GM23248 (cell line): ENCODE measurements at regions not wholly inside any gene's neighbourhood (a gene's known extent, or its start where the extent isn't known, plus 50 kb on each side); places are given as distances from the start of the nearest gene placed in this dataset.

ENCODE experiments used
- DNase-seq: peaks from one replicate; pipeline ENCODE4 v3.0.0-alpha.2; 2015
- H2AFZ ChIP-seq: fragments of 200-600 bp; sonication (generic); 2 replicates; pipeline ENCODE4 v1.6.1; 2016; ENCODE audit warnings: antibody characterized with exemption
- H3F3A ChIP-seq: fragments of 200-600 bp; sonication (generic); 2 replicates; pipeline ENCODE4 v1.6.1; 2016; ENCODE audit warnings: mild to moderate bottlenecking, antibody characterized with exemption, mixed run types; ENCODE audit not compliant: insufficient read depth
- H3K27ac ChIP-seq: fragments of 200-600 bp; sonication (generic); 2 replicates; pipeline ENCODE4 v1.5.1; 2016; ENCODE audit warnings: mild to moderate bottlenecking
- H3K27me3 ChIP-seq: fragments of 200-600 bp; sonication (generic); replicated peaks from 2 replicates; pipeline ENCODE4 v1.6.1; 2016; ENCODE audit warnings: mild to moderate bottlenecking; ENCODE audit not compliant: insufficient read depth
- H3K36me3 ChIP-seq: fragments of 200-600 bp; sonication (generic); 2 replicates; pipeline ENCODE4 v1.6.1; 2016; ENCODE audit warnings: low read depth, mild to moderate bottlenecking
- H3K4me1 ChIP-seq: fragments of 200-600 bp; sonication (generic); 2 replicates; pipeline ENCODE4 v1.6.1; 2016; ENCODE audit warnings: mild to moderate bottlenecking; ENCODE audit not compliant: insufficient read depth
- H3K4me2 ChIP-seq: fragments of 200-600 bp; sonication (generic); one replicate; pipeline ENCODE4 v1.6.1; 2016; ENCODE audit warnings: mild to moderate bottlenecking; ENCODE audit not compliant: unreplicated experiment
- H3K4me3 ChIP-seq: fragments of 200-600 bp; sonication (generic); 2 replicates; pipeline ENCODE4 v1.5.1; 2016; ENCODE audit warnings: mild to moderate bottlenecking
- H3K79me2 ChIP-seq: fragments of 200-600 bp; sonication (generic); 2 replicates; pipeline ENCODE4 v1.6.1; 2016; ENCODE audit warnings: mild to moderate bottlenecking; ENCODE audit not compliant: insufficient read depth
- H3K9ac ChIP-seq: fragments of 200-600 bp; sonication (generic); 2 replicates; pipeline ENCODE4 v1.6.1; 2016; ENCODE audit warnings: mild to moderate bottlenecking
- H3K9me2 ChIP-seq: fragments of 200-600 bp; sonication (generic); 2 replicates; pipeline ENCODE4 v1.6.1; 2016; ENCODE audit warnings: mixed run types, mild to moderate bottlenecking, moderate library complexity; ENCODE audit not compliant: insufficient read depth
- H3K9me3 ChIP-seq: fragments of 200-600 bp; sonication (generic); one replicate; pipeline ENCODE4 v1.6.1; 2017; ENCODE audit warnings: low read depth
- H4K20me1 ChIP-seq: fragments of 200-600 bp; sonication (generic); 2 replicates; pipeline ENCODE4 v1.6.0; 2016; ENCODE audit not compliant: insufficient read depth
- EZH2 ChIP-seq: fragments of 200-600 bp; sonication (generic); IDR thresholded peaks from 2 replicates; pipeline ENCODE4 v1.6.1; 2018; ENCODE audit warnings: antibody characterized with exemption, mild to moderate bottlenecking; ENCODE audit not compliant: insufficient read depth, poor library complexity, severe bottlenecking
- EZH2phosphoT487 ChIP-seq: fragments of 200-600 bp; sonication (generic); IDR thresholded peaks from 2 replicates; pipeline ENCODE4 v1.6.1; 2018; ENCODE audit warnings: antibody characterized with exemption, moderate library complexity, mild to moderate bottlenecking, low read depth; ENCODE audit not compliant: insufficient read depth
- WGBS, 2 experiments: methylation state at CpG; one replicate each; pipeline ENCODE4 v1.1.6; 2015 to 2017; ENCODE audit warnings: low lambda C conversion rate in 2 of 2, low coverage in 1 of 2; ENCODE audit errors: missing lambda C conversion rate in 2 of 2; 5-methylcytosine and 5-hydroxymethylcytosine counted together
- in situ Hi-C: fragments of 300-500 bp; cut with MboI; formaldehyde crosslinking; loops from 2 replicates; pipeline ENCODE4 v1.15.0; 2020

- DNase-seq, result no peak
- Histone ChIP-seq H3F3A (no peaks in the 10 kb centered on the region), H3K36me3 (no peaks in the 10 kb centered on the region), H3K79me2 (no peaks in the 10 kb centered on the region), H3K9me2 (no peaks in the 10 kb centered on the region), H4K20me1 (no peaks in the 10 kb centered on the region), H3K4me3 (no peak overlapping the region), H2AFZ (no peak overlapping the region), H3K9me3 (no peaks in the 10 kb centered on the region), H3K4me1 (no peaks in the 10 kb centered on the region), H3K9ac (no peak overlapping the region), H3K27ac (no peak overlapping the region), H3K4me2 (no peak overlapping the region), H3K27me3 (no peaks in the 10 kb centered on the region)
- in situ Hi-C loops, result no loop called here
- WGBS, 2 experiments, result 48 to 72% methylated on average over 1 of the region's 1 CpG
- TF ChIP-seq EZH2 (no peak), EZH2phosphoT487 (no peak)
Measured at GRCh38 chr6:11297376-11297729, 64.9 kb upstream of the NEDD9 start.

DNA sequence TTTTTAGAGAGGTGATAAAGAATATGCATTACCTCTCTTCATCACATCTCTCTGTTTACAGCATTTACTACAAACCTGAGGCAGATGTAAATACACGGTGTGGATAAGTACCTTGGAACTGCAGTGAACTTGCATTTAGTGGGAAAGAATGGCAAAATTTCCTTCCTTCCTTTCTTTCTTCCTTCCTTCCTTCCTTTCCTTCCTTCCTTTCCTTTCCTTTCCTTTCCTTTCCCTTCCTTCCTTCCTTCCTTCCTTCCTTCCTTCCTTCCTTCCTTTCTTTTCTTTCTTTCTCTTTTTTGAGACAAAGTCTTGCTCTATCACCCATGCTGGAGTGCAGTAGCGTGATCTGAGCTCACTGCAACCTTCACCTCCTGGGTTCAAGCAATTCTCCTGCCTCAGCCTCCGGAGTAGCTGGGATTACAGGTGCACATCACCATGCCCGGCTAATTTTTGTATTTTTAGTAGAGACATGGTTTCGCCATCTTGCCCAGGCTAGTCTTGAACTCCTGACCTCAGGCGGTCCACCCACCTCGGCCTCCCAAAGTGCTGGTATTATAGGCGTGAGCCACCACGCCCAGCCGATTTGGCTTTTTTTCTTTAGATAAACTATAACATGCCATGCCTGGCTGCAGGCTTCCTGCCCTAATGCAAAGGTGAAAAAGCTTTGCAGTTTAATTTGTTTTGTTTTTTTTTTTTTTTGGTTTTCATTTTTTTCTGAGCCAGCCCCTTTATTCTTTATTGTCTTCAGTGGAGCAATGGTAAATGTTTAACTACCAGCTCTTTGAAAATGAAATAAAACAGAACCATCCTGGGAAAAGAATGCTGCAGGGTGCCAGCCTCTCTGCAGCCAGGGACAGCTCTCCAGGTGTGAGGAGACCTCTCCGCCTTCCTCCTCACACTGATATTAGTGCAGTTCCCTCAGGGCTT, 64.2 kb upstream of the NEDD9 start:
- DNase-seq, result no peak
- Histone ChIP-seq H3K4me2 (no peak overlapping the region), H3K9ac (no peak overlapping the region), H4K20me1 (no peaks in the 10 kb centered on the region), H3K27ac (no peak overlapping the region), H3K79me2 (no peaks in the 10 kb centered on the region), H3K27me3 (no peaks in the 10 kb centered on the region), H3K9me3 (no peaks in the 10 kb centered on the region), H2AFZ (no peak overlapping the region), H3K4me3 (no peak overlapping the region), H3K9me2 (no peaks in the 10 kb centered on the region), H3K36me3 (no peaks in the 10 kb centered on the region), H3K4me1 (no peaks in the 10 kb centered on the region), H3F3A (no peaks in the 10 kb centered on the region)
- TF ChIP-seq EZH2phosphoT487, result no peak
- TF ChIP-seq EZH2, result no peak
- in situ Hi-C loops, result no loop called here
- 88% methylated on average over 11 of the region's 11 CpGs for WGBS, 2 experiments

DNA sequence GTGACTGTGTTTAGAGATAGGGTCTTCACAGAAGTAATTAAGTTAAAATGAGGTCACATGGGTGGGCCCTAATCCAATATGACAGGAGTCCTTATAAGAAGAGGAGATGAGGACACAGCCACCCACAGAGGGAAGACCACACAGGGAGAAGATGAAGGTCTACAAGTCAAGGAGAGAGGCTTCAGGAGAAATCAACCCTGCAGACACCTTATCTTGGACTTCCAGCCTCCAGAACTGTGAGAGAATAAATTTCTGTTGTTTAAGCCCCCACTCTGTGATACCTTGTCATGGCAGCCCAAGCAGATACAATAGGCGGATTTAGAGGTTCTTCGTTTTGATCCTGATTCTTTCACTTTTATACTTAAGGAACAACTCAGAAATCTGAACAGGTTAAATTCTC, 63.5 kb upstream of the NEDD9 start:
- no peak overlapping the region for H3K4me3 ChIP-seq
- no peaks in the 10 kb centered on the region for H3F3A ChIP-seq
- 57 to 61% methylated on average over 2 of the region's 2 CpGs for WGBS, 2 experiments
- no peak overlapping the region for H2AFZ ChIP-seq
- no peaks in the 10 kb centered on the region for H3K9me2 ChIP-seq
- TF ChIP-seq EZH2 (no peak), EZH2phosphoT487 (no peak)
- no peaks in the 10 kb centered on the region for H4K20me1 ChIP-seq
- no peak for DNase-seq
- no peaks in the 10 kb centered on the region for H3K79me2 ChIP-seq
- no peaks in the 10 kb centered on the region for H3K9me3 ChIP-seq
- H3K9ac ChIP-seq, result no peak overlapping the region
- no peaks in the 10 kb centered on the region for H3K4me1 ChIP-seq
- H3K4me2 ChIP-seq, result no peak overlapping the region
- no peaks in the 10 kb centered on the region for H3K36me3 ChIP-seq
- H3K27ac ChIP-seq, result no peak overlapping the region
- H3K27me3 ChIP-seq, result no peaks in the 10 kb centered on the region
- in situ Hi-C loops, result no loop called here

GRCh38 chr6:11294228-11294627, 61.8 kb upstream of the NEDD9 start:
- Histone ChIP-seq H3K9me2 (no peaks in the 10 kb centered on the region), H3K27me3 (no peaks in the 10 kb centered on the region), H4K20me1 (no peaks in the 10 kb centered on the region), H3F3A (no peaks in the 10 kb centered on the region), H3K9me3 (no peaks in the 10 kb centered on the region), H3K27ac (no peak overlapping the region), H3K4me2 (no peak overlapping the region), H3K4me3 (no peak overlapping the region), H3K79me2 (no peaks in the 10 kb centered on the region), H3K36me3 (no peaks in the 10 kb centered on the region), H3K9ac (no peak overlapping the region), H3K4me1 (no peaks in the 10 kb centered on the region), H2AFZ (no peak overlapping the region)
- 71 to 96% methylated on average over 3 of the region's 3 CpGs for WGBS, 2 experiments
- in situ Hi-C loops, result no loop called here
- TF ChIP-seq EZH2 (no peak), EZH2phosphoT487 (no peak)
- no peak for DNase-seq
